GM18505 (cell line): ENCODE measurements at regions not wholly inside any gene's neighbourhood (a gene's known extent, or its start where the extent isn't known, plus 50 kb on each side); places are given as distances from the start of the nearest gene placed in this dataset.
"Not testable (repeated sequence)": the region's sequence is repeated elsewhere in the genome, so short reads cannot be mapped to it uniquely, and the experiment has no call there.

Experiments used
- ATAC-seq: cut with Tn5 transposase; IDR thresholded peaks from one replicate; pipeline ENCODE4 v1.9.1; 2021; ENCODE audit not compliant: unreplicated experiment
- POLR2A ChIP-seq: IDR thresholded peaks from 4 replicates; pipeline ENCODE4 v1.6.1; 2011; ENCODE audit warnings: borderline replicate concordance; ENCODE audit not compliant: insufficient read depth, insufficient read length; ENCODE audit errors: extremely low read depth

DNA sequence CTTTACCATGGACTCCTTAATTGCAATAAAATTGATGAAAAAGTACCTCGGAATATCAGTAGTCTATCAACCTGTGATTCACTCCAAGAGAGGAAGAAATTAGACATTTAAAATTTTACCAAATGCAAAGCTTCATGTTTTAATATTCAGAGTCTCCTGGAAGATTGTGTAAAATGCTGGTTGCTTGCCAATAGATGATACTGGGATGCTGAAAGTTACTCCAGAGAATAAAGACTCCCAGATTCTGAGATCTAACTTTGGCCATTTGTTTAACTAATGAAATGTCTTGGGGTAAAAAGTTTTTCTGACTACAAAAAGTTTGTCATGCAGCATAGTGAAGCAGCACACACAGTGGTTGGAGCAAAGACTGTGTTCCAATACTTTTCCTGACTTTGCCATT, 176.7 kb upstream of the RSPO3 start:
- ATAC-seq = no peak
- TF ChIP-seq POLR2A = no peak

- no peak for ATAC-seq
- no peak for TF ChIP-seq POLR2A
Observed at GRCh38 chr6:126944512-126944911, 174.0 kb upstream of the RSPO3 start.

GRCh38 chr6:126945150-126945685, 173.3 kb upstream of the RSPO3 start:
- TF ChIP-seq POLR2A = no peak
- no peak for ATAC-seq

GRCh38 chr6:126945812-126946360, 172.6 kb upstream of the RSPO3 start:
- TF ChIP-seq POLR2A = no peak
- no peak for ATAC-seq

DNA sequence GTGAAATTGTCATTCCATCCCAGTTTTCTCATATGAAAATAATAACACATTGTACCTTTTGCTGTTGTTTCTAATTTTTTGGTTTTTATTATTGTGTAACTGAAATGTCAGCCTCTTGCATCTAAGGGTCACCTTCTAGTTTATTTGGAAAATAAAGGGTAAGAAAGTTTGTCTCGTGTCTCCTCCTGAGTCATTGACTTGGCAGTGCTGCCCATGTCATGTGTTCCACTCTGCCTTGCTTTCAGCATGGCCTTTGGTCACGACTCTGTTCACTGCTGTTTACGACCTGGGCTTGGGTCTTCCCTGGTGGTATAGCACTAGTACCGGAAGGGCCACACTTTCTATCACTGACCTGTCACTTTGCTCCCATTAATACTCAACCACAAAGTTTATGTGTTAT, 171.4 kb upstream of the RSPO3 start:
- TF ChIP-seq POLR2A = no peak
- no peak for ATAC-seq

DNA sequence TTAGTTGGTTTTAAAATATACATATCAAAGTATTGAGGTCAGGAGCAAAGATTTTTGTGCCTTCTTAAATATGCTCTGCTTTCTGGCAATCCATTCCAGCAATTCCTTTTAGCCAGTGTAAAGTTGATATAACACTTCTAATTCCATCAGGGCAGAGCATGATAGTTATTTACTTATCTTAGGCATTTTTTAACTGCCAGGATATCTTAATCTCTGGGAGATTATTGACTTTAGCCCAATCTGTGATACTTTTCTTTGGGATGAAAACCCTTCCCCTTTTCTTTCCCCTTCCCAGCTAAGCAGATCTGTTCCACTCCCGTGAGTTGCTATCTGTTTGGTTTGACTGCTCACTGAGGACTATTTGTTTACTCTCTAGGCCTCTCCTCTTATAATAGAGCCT, 168.7 kb upstream of the RSPO3 start:
- ATAC-seq = no peak
- no peak for TF ChIP-seq POLR2A

DNA sequence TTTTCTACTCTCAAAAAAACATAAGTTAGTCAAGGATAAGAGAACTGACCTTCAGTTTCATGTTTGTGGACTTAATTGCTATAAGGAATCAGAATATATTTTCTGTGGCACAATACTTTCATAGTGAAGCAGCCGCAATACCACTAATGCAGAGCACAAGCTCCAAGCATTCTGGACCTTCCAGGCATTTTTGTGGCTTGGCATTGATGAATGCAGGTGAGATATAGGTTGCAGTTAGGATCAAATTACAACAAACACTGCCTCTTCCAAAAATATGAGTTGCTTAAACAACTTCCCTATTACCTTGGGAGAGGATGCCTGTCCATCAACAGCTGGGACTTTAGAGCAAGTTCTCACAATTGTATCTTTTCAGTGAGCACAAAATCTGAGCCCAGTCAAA, 162.8 kb upstream of the RSPO3 start:
- ATAC-seq = no peak
- no peak for TF ChIP-seq POLR2A

DNA sequence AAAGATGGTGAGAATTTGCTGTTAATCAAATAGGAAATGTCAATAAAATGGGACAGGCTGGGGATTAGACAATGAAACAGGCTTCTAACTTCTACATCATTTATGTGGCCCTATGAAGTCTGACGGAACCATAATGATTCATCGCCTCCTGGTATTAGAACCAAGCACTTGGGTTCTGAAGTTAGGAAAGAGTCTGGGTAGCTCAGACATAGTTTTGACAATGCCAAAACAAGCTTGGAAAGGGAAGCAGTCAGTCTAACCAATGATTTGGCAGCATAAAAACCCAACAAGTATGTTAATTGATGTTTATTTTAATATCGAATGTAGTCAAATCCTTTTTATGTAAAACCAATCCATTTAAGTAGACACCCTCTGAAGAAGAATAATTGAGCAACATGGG, 160.8 kb upstream of the RSPO3 start:
- no peak for TF ChIP-seq POLR2A
- ATAC-seq = no peak

DNA sequence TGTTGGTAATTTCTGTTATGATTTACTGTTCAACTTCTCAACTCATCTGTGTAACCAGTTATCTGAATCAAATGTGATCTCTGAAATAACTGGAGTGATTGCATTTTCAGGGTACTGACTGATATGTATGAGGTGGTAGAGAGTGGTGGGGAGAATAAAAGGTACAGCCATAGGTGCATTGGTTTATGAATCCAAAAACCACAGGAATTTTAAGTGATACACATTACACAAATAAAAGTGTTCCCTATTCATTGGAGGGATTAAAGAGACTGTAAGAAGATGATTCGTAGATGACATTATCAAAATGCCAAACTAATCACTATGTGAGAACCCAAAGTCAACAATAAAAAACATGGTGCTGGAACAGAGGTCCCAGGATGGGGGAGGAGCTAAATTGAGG, 158.7 kb upstream of the RSPO3 start:
- no peak for ATAC-seq
- TF ChIP-seq POLR2A = no peak

- no peak for ATAC-seq
- TF ChIP-seq POLR2A = no peak
Observed at GRCh38 chr6:126963077-126963809, 155.2 kb upstream of the RSPO3 start.

DNA sequence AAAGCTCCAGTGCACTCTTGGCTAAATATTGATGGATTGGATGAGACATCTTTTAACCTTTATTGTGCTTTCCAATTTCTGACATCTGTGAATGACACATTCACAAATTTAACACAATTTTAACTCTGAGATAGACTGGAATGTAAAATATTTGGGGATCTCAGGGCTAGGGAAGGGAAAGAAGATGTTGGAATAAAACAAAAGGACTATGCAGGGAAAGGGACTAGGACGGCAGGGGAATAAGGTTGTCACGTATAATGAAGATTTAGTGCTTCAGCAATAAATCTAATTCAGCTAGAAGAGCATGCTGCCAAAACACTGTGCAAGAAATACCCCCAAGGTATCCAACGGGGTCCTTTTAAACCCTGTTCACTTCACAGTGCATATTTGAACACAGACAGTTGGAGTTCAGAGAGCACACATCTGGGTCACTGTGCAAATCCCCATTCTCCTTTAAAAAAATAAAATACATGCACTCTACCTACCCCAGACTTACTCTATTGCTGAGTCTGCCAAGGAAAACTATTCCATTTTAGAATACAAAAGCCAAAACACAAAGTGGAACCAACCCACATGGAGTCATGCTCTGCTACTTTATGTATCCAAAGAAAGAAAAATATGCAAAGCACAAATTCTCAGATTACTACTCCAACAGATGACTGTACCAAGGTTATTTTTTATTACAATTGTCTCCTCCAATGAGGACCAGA, 151.0 kb upstream of the RSPO3 start:
- TF ChIP-seq POLR2A = no peak
- ATAC-seq = no peak

- no peak for TF ChIP-seq POLR2A
- ATAC-seq = no peak
Observed at GRCh38 chr6:126976253-126976797, 142.1 kb upstream of the RSPO3 start.

GRCh38 chr6:126983779-126984178, 134.7 kb upstream of the RSPO3 start:
- no peak for TF ChIP-seq POLR2A
- no peak for ATAC-seq

DNA sequence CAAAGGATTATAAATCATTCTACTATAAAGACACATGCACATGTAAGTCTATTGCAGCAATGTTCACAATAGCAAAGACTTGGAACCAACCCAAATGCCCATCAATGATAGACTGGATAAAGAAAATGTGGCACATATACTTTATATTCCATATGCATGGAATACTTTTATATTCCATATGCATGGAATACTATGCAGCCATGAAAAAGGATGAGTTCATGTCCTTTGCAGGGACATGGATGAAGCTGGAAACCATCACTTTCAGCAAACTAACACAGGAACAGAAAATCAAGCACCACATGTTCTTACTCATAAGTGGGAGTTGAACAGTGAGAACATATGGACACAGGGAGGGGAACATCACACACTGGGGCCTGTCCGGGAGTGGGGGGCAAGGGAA, 130.3 kb upstream of the RSPO3 start:
- not testable (repeated sequence) for ATAC-seq
